RWPE2 (cell line): ENCODE measurements at regions not wholly inside any gene's neighbourhood (a gene's known extent, or its start where the extent isn't known, plus 50 kb on each side); places are given as distances from the start of the nearest gene placed in this dataset.

Experiments used
- ATAC-seq: fragments of 200-7000 bp; cut with Tn5 transposase; 3 replicates; pipeline ENCODE4 v1.9.1; 2021; ENCODE audit warnings: low read depth
- DNase-seq: peaks from one replicate; pipeline ENCODE4 v3.0.0-alpha.2; 2020; ENCODE audit warnings: low spot score
- H3K27ac ChIP-seq: fragments of 450-650 bp; 2 replicates; pipeline ENCODE4 v1.5.1; 2017; ENCODE audit warnings: mild to moderate bottlenecking; ENCODE audit not compliant: poor library complexity, severe bottlenecking
- H3K27me3 ChIP-seq: fragments of 250-450 bp; sonication (Bioruptor Pico); 2 replicates; pipeline ENCODE4 v1.5.1; 2021; ENCODE audit warnings: mild to moderate bottlenecking, moderate library complexity; ENCODE audit not compliant: insufficient read depth, poor library complexity, severe bottlenecking
- H3K36me3 ChIP-seq: fragments of 250-450 bp; sonication (Bioruptor Pico); 2 replicates; pipeline ENCODE4 v1.5.1; 2020; ENCODE audit warnings: low read depth, mild to moderate bottlenecking, moderate library complexity
- H3K4me1 ChIP-seq: fragments of 250-450 bp; sonication (Bioruptor Pico); 2 replicates; pipeline ENCODE4 v1.5.1; 2021; ENCODE audit warnings: mild to moderate bottlenecking, moderate library complexity; ENCODE audit not compliant: insufficient read depth, poor library complexity, severe bottlenecking
- H3K4me3 ChIP-seq: fragments of 250-450 bp; sonication (Bioruptor Pico); 2 replicates; pipeline ENCODE4 v1.5.1; 2021; ENCODE audit warnings: mild to moderate bottlenecking, moderate library complexity; ENCODE audit not compliant: severe bottlenecking
- H3K9me3 ChIP-seq: fragments of 250-450 bp; sonication (Bioruptor Pico); 2 replicates; pipeline ENCODE4 v1.5.1; 2021; ENCODE audit warnings: mild to moderate bottlenecking, moderate library complexity; ENCODE audit not compliant: severe bottlenecking
- CTCF ChIP-seq: fragments of 450-650 bp; IDR thresholded peaks from one replicate; pipeline ENCODE4 v1.5.1; 2017; ENCODE audit warnings: mild to moderate bottlenecking, moderate library complexity; ENCODE audit not compliant: poor library complexity, severe bottlenecking

DNA sequence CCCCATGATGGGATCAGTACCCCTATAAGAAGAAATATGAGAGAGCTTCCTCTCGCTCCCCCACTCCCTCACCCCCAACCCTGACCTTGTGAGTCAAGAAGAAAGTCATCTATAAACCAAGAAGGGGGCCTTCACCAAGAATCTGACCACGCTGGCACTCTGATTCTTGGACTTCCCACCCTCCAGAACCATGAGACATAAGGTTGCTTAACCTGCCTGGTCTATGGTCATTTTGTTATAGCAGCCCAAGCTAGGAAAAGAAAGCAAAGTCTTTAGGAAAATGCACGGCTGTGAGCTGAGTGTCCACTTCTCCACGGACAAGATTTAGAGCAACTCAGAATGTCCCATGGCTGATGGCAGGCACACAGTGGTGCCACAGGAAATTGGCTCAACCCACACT lies 333.5 kb downstream of the SOX9 start:
- TF ChIP-seq CTCF: no peak
- ATAC-seq (no peak), DNase-seq (no peak)
- H3K4me3 ChIP-seq: no peak overlapping the region
- H3K4me1 ChIP-seq: peaks cover 26% of the 10 kb centered on the region
- no peaks in the 10 kb centered on the region for H3K9me3 ChIP-seq
- H3K36me3 ChIP-seq: no peaks in the 10 kb centered on the region
- no peaks in the 10 kb centered on the region for H3K27me3 ChIP-seq
- no peak overlapping the region for H3K27ac ChIP-seq

DNA sequence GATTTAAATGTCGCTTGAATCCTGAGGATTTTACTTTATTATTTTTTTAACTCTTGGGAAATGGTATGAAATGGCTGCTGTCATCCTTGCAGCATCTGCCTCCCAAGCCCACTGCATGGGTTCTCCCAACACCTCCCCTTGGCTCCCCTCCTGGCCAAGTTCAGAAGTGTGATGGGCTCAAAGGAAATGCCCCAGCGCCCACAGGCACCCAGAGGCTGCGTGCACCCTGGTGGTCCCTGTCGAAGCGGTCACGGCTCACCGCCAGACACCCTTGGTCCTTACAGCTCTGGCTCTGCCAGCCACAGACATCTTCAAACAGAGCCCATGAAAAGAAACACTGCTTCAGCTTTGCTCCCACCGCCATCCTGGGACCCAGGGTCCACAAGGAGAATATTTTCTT lies 334.7 kb downstream of the SOX9 start:
- Histone ChIP-seq H3K4me1 (peaks cover 26% of the 10 kb centered on the region), H3K9me3 (no peaks in the 10 kb centered on the region), H3K36me3 (no peaks in the 10 kb centered on the region), H3K27me3 (no peaks in the 10 kb centered on the region), H3K27ac (peak overlapping the region; percentile 60), H3K4me3 (no peak overlapping the region)
- DNase-seq (no peak), ATAC-seq (no peak)
- TF ChIP-seq CTCF: no peak

- H3K4me3 ChIP-seq: no peak overlapping the region
- peak overlapping the region; percentile 60 for H3K27ac ChIP-seq
- no peaks in the 10 kb centered on the region for H3K9me3 ChIP-seq
- no peaks in the 10 kb centered on the region for H3K27me3 ChIP-seq
- no peaks in the 10 kb centered on the region for H3K36me3 ChIP-seq
- DNase-seq (no peak), ATAC-seq (peak; percentile 71)
- peaks cover 26% of the 10 kb centered on the region for H3K4me1 ChIP-seq
- no peak for TF ChIP-seq CTCF
Measured at GRCh38 chr17:72456075-72456474, 335.3 kb downstream of the SOX9 start.

- ATAC-seq: no peak
- Histone ChIP-seq H3K9me3 (no peaks in the 10 kb centered on the region), H3K4me3 (no peak overlapping the region), H3K27ac (no peak overlapping the region), H3K36me3 (no peaks in the 10 kb centered on the region), H3K4me1 (peaks cover 31% of the 10 kb centered on the region), H3K27me3 (no peaks in the 10 kb centered on the region)
- no peak for TF ChIP-seq CTCF
- DNase-seq: no peak
Measured at GRCh38 chr17:72457712-72458111, 336.9 kb downstream of the SOX9 start.

GRCh38 chr17:72458301-72458700 lies 337.5 kb downstream of the SOX9 start:
- Histone ChIP-seq H3K9me3 (no peaks in the 10 kb centered on the region), H3K27ac (peak overlapping the region; percentile 11), H3K4me3 (no peak overlapping the region), H3K36me3 (no peaks in the 10 kb centered on the region), H3K4me1 (peaks cover 35% of the 10 kb centered on the region), H3K27me3 (no peaks in the 10 kb centered on the region)
- ATAC-seq (no peak), DNase-seq (no peak)
- no peak for TF ChIP-seq CTCF
